ENCODE measurements at regions not wholly inside any gene's neighbourhood (a gene's known extent, or its start where the extent isn't known, plus 50 kb on each side); places are given as distances from the start of the nearest gene placed in this dataset.
"Not testable (repeated sequence)": the region's sequence is repeated elsewhere in the genome, so short reads cannot be mapped to it uniquely, and the experiment has no call there.

DNA sequence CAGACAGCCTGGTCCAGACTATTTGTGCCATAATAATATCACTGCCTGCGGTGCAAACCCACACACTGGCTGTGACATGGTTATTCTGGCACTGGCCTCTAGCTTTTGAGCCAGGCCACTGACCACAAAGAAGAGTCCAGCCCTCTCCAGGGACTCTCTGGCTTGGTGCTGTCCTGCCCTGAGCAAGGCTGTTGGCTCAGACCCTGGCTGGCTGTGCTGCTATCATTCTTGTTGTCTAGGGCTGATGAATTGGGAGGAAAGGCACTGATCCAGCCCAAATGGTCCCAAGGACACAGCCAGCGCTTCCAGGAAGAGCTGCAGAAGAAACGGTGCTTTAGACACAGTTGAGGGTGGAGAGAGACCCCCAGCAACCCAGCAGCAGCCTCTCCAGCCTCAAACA, 80.8 kb downstream of the TMEM130 start:
- Histone ChIP-seq H3K9me3 (replicated peaks; ENCODE audit: insufficient read depth, low read length) (no peaks in the 10 kb centered on the region), H3K9me2 (replicated peaks; ENCODE audit: insufficient read depth, low read length) (no peaks in the 10 kb centered on the region), H3K4me3 (ENCODE audit: low read length) (no peak overlapping the region), H3K4me2 (ENCODE audit: low read depth, low read length) (no peak overlapping the region), H4K20me1 (ENCODE audit: insufficient read depth, low read length) (no peaks in the 10 kb centered on the region), H3F3A (ENCODE audit: insufficient read depth, low read length) (no peaks in the 10 kb centered on the region), H3K36me3 (replicated peaks; ENCODE audit: insufficient read depth, low read length) (no peaks in the 10 kb centered on the region), H3K27me3 (replicated peaks; ENCODE audit: insufficient read depth, low read length) (no peaks in the 10 kb centered on the region), H3K79me2 (ENCODE audit: low read length) (no peaks in the 10 kb centered on the region), H3K9ac (ENCODE audit: low read length) (no peak overlapping the region), H3K27ac (ENCODE audit: low read length) (no peak overlapping the region), H3K4me1 (ENCODE audit: low read length) (no peaks in the 10 kb centered on the region), H2AFZ (ENCODE audit: low read length) (no peak overlapping the region)
- no peak for DNase-seq
- TF ChIP-seq, protein P1, sequence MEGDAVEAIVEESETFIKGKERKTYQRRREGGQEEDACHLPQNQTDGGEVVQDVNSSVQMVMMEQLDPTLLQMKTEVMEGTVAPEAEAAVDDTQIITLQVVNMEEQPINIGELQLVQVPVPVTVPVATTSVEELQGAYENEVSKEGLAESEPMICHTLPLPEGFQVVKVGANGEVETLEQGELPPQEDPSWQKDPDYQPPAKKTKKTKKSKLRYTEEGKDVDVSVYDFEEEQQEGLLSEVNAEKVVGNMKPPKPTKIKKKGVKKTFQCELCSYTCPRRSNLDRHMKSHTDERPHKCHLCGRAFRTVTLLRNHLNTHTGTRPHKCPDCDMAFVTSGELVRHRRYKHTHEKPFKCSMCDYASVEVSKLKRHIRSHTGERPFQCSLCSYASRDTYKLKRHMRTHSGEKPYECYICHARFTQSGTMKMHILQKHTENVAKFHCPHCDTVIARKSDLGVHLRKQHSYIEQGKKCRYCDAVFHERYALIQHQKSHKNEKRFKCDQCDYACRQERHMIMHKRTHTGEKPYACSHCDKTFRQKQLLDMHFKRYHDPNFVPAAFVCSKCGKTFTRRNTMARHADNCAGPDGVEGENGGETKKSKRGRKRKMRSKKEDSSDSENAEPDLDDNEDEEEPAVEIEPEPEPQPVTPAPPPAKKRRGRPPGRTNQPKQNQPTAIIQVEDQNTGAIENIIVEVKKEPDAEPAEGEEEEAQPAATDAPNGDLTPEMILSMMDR (IDR thresholded peaks at IDR 0.05; ENCODE audit: low read length): no peak
- TF ChIP-seq EZH2 (optimal IDR thresholded peaks at IDR 0.05; ENCODE audit: low read depth, low read length): no peak
- no peak for TF ChIP-seq EZH2phosphoT487 (IDR thresholded peaks at IDR 0.05; ENCODE audit: low read length)

GRCh38 chr7:98794453-98794852, 75.4 kb downstream of the TMEM130 start:
- not testable (repeated sequence) for H3K4me3 ChIP-seq (ENCODE audit: low read length); H3K4me1 ChIP-seq (ENCODE audit: low read length); H3K9me3 ChIP-seq (replicated peaks; ENCODE audit: insufficient read depth, low read length); DNase-seq; H3K4me2 ChIP-seq (ENCODE audit: low read depth, low read length); H3F3A ChIP-seq (ENCODE audit: insufficient read depth, low read length); H3K9me2 ChIP-seq (replicated peaks; ENCODE audit: insufficient read depth, low read length); H3K36me3 ChIP-seq (replicated peaks; ENCODE audit: insufficient read depth, low read length); H3K27ac ChIP-seq (ENCODE audit: low read length); H3K79me2 ChIP-seq (ENCODE audit: low read length); H3K27me3 ChIP-seq (replicated peaks; ENCODE audit: insufficient read depth, low read length); H3K9ac ChIP-seq (ENCODE audit: low read length); H4K20me1 ChIP-seq (ENCODE audit: insufficient read depth, low read length); H2AFZ ChIP-seq (ENCODE audit: low read length)

DNA sequence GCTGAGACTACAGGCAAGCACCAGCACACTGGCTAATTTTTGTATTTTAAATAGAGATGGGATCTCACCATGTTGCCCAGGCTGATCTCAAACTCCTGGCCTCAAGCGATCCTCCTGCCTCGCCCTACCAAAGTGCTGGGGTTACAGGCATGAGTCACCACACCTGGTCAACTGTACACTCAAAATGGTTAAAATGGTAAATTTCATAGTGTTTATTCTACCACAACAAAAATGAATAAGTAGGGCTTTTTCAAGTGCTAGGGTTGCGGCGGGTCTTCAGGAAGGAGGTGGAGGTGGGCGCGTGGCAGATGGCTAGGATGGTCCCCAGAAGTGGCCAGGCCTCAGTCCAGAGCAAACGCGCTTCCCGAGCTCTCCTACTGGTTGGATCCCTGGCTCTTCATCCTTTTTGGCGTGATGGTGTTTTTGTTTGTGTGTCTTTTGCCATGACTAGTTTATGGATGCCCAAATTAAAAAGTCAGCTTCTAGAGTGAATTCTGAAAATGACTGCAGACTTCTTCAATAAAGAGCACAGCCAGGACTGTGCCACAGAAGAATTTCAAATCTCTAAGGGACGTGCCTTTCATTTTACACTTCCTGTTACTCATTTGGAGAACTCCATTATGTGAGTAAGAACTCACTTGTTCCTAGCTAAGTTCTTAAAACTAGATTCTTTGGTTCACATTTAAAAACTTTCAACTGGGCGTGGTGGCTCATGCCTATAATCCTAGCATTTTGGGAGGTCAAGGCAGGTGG, 73.9 kb downstream of the TMEM130 start:
- H3F3A ChIP-seq (ENCODE audit: insufficient read depth, low read length): no peaks in the 10 kb centered on the region
- H3K9me3 ChIP-seq (replicated peaks; ENCODE audit: insufficient read depth, low read length): no peaks in the 10 kb centered on the region
- TF ChIP-seq EZH2phosphoT487 (IDR thresholded peaks at IDR 0.05; ENCODE audit: low read length) (no peak), EZH2 (optimal IDR thresholded peaks at IDR 0.05; ENCODE audit: low read depth, low read length) (no peak)
- TF ChIP-seq, protein P1 (IDR thresholded peaks at IDR 0.05; ENCODE audit: low read length): no peak
- H3K9me2 ChIP-seq (replicated peaks; ENCODE audit: insufficient read depth, low read length): no peaks in the 10 kb centered on the region
- H3K4me3 ChIP-seq (ENCODE audit: low read length): no peak overlapping the region
- no peaks in the 10 kb centered on the region for H3K4me1 ChIP-seq (ENCODE audit: low read length)
- no peak for DNase-seq
- no peaks in the 10 kb centered on the region for H3K27me3 ChIP-seq (replicated peaks; ENCODE audit: insufficient read depth, low read length)
- H3K36me3 ChIP-seq (replicated peaks; ENCODE audit: insufficient read depth, low read length): no peaks in the 10 kb centered on the region
- H3K4me2 ChIP-seq (ENCODE audit: low read depth, low read length): no peak overlapping the region
- no peak overlapping the region for H3K9ac ChIP-seq (ENCODE audit: low read length)
- no peak overlapping the region for H2AFZ ChIP-seq (ENCODE audit: low read length)
- no peak overlapping the region for H3K27ac ChIP-seq (ENCODE audit: low read length)
- H3K79me2 ChIP-seq (ENCODE audit: low read length): no peaks in the 10 kb centered on the region
- H4K20me1 ChIP-seq (ENCODE audit: insufficient read depth, low read length): no peaks in the 10 kb centered on the region

Measured in MM.1S (cell line).